GM12873 (cell line): ENCODE measurements at regions not wholly inside any gene's neighbourhood (a gene's known extent, or its start where the extent isn't known, plus 50 kb on each side); places are given as distances from the start of the nearest gene placed in this dataset.

ENCODE experiments used
- TF ChIP-seq, protein P1 (sequence below): IDR thresholded peaks from 2 replicates; pipeline ENCODE4 v1.5.1; 2012; ENCODE audit warnings: low read depth, mild to moderate bottlenecking, moderate library complexity, low read length, control low read depth; ENCODE audit not compliant: insufficient read depth; ENCODE audit errors: missing control alignments

DNA sequence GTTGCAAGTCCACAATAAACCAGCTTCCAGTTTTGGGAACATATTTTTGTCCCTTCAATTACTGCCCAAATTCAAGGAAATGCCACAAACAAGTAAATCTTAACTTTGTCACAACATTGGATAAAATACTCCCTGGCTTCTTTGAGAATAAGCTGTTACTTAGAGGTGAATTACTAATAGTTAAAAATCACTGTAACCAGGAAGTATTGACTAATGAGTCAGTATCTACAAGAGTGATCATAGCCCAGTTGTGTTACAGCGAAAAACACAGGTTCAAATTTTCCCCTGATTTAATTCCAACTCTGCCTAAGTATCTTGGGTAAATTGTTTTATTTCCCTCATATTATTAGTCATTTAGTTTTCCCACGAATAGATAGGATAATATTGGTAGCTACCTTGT is 291.2 kb upstream of the PPARGC1A start:
- TF ChIP-seq, protein P1, sequence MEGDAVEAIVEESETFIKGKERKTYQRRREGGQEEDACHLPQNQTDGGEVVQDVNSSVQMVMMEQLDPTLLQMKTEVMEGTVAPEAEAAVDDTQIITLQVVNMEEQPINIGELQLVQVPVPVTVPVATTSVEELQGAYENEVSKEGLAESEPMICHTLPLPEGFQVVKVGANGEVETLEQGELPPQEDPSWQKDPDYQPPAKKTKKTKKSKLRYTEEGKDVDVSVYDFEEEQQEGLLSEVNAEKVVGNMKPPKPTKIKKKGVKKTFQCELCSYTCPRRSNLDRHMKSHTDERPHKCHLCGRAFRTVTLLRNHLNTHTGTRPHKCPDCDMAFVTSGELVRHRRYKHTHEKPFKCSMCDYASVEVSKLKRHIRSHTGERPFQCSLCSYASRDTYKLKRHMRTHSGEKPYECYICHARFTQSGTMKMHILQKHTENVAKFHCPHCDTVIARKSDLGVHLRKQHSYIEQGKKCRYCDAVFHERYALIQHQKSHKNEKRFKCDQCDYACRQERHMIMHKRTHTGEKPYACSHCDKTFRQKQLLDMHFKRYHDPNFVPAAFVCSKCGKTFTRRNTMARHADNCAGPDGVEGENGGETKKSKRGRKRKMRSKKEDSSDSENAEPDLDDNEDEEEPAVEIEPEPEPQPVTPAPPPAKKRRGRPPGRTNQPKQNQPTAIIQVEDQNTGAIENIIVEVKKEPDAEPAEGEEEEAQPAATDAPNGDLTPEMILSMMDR = no peak

DNA sequence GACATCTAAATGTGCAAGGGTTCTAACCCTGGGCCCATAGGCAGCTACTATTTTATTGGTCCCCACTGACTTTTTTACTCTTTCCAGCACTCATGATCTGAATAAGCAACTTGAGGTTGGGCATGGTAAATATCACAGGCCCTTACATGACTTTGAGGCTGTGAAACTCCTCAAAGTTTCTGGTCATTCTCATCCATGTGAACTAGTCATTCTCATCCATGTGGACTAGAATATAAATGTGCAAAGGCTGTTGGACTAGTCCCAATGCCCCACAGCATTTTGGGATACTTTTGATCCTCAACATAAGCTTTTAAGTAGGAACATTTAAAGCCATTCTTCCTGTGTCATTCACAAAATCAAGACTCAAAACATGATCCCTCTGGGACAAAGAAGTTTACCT is 290.7 kb upstream of the PPARGC1A start:
- TF ChIP-seq, protein P1 = no peak

DNA sequence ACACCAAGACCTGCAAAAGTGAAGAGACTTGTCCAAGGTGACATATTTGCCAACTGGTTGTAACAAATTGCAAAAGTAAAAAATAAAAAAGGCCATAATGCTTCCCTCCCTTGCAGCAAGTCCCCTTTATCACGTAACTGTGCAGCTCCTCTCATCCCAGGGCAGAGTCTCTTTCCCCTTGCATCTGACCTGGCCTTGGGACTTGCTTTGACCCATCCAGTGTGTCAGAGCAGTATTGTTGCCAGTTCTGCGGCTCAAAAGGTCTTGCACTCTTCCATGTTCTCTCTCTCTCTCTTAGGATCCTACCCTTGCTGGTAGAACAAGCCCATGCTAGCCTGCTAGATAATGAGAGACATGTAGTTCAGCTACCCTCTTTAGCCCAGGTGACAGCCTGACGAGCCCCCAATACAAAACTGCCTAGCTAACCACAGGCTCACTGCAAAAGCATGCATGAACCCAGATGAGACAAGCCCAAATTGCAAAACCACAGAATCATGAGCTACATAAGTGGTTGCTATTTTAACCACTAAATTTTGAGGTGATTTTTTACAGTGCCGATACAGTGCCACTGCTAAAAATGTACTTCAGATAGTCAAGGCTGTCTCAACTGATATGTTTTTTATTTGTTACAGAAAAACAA is 289.5 kb upstream of the PPARGC1A start:
- TF ChIP-seq, protein P1 = no peak

DNA sequence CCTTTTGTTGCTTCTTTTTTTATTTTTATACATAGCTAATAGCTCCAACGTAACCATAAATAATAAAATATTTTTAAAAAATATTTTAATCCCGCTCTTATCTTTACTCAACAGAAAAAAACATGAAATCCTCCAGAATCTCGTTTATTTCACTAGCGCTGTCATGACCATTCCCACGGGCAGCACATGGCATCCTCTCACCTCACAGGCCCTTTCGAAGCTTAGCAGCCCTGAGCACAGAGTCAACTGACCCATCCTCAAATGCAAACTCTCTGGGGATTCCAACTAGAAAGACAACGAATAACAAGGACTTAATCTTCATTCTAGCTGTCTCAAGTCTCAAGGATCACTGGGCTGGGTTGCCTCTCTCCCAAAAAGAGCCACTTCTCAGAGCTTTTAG is 285.9 kb upstream of the PPARGC1A start:
- TF ChIP-seq, protein P1 = no peak

DNA sequence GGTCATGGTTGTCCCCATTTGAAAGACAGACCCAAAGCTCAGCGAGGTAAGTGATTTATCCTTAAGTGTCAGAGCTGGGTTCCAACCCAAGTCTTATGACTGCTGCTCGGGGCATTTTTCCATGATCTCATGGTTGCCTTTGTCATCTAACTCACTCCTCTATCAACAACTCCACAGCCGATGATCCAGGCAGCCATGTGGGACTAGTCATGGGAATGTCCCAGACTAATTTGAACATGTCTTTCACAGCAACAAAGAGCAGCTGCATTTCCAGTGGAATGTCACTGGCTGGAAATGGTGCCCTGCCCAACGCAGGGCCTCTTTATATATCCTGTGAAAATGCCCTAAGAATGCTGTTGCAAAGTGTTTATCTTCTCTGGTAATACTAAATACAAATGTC is 284.8 kb upstream of the PPARGC1A start:
- TF ChIP-seq, protein P1 = no peak

DNA sequence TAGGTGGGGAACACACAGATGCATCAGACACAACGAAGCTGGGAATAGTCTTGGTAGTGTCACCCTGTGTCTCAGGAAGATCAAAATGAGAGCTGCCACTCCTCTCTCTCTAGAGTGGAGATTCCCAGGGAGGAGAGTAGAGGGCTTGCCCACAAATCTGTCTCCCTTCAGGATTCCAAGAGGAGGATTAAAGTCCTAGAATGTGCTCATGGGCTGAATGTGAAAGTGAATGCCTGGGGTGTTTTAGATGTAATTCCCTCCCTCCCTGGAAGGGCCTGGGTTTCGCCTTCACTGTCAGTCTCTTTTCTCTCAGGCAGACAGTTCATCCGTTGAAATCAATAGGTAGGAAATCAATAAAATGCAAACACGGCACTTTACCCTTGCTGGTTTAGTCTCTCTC is 282.6 kb upstream of the PPARGC1A start:
- TF ChIP-seq, protein P1 = no peak

DNA sequence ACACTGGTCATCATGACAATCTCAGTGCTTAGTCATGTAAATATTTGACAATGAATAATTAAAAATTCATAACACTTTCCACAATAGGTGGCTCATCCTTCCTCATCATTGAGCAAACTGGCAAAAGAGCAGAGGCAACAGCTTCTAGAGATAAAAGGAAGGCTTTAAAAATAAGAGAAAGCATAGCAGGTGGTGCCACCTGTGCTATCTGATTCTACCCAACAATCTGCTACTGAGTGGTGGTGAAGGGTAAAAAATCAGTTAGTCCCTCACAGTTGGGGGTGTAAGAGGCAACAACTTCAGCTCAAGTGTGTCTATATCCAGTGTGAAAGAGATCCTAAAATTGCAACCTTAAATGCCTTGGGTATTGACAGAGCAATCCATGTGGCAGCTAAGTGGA is 280.1 kb upstream of the PPARGC1A start:
- TF ChIP-seq, protein P1 = no peak
